ENCODE measurements at regions not wholly inside any gene's neighbourhood (a gene's known extent, or its start where the extent isn't known, plus 50 kb on each side); places are given as distances from the start of the nearest gene placed in this dataset.

DNA sequence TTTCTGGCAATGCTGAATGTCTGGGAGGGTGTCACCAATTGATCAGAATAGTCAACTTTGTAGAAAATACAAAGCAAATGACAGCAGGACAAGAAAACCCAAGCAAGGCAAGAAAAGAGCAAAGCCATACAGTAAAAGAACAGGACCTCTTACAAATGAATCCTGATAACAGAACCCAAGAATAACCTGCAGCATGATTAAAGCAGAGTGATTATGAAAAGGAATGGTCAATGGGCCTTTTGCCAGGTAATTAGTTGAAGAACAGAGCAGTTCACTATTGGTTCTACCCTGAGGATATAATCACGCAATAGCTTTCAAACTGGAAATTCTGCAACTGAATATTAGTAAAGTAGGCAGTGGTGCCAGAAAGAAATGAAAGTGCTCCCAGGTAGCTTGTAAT lies 319.8 kb downstream of the FRK start:
- FAIRE-seq, result no peak
- H3K4me1 ChIP-seq (ENCODE audit: insufficient read depth, low read length), result no peaks in the 10 kb centered on the region
- DNase-seq (ENCODE audit: low spot score), result no peak
- ChIA-PET CTCF (ENCODE audit: low intra/inter-chr PET ratio, low total read pairs) (no interaction called here), POLR2A (no interaction called here)
- in situ Hi-C loops (cut with HindIII; ENCODE audit: extremely low pct_ligation_motif_present, low pct_unique_long_range_greater_than_20kb), result no loop called here
- intact Hi-C loops (cut with micrococcal nuclease; ENCODE audit: unreplicated experiment), result no loop called here
- H3K9ac ChIP-seq (ENCODE audit: insufficient read depth, low read depth, low read length), result no peak overlapping the region
- H3K4me3 ChIP-seq (replicated peaks in 1 of 3; ENCODE audit: insufficient read depth in 1 of 3, low read depth in 2 of 3, low read length in 3 of 3), result no peak overlapping the region
- no TSS peak for BruUV-seq (replicated peaks)
- H3K9me3 ChIP-seq (ENCODE audit: low read length), result peaks cover 4% of the 10 kb centered on the region; the same call in 1 of the 2 replicates
- no peaks in the 10 kb centered on the region for H3K79me2 ChIP-seq (ENCODE audit: insufficient read depth, low read length)
- H3K4me2 ChIP-seq (ENCODE audit: low read depth, low read length), result no peak overlapping the region
- no peak overlapping the region for H2AFZ ChIP-seq (ENCODE audit: low read length)
- ATAC-seq, result no peak
- no peaks in the 10 kb centered on the region for H4K20me1 ChIP-seq (ENCODE audit: insufficient read depth, low read length)
- no peaks in the 10 kb centered on the region for H3K27me3 ChIP-seq (ENCODE audit: control insufficient read depth in 1 of 2, insufficient read depth in 2 of 2, low read length in 2 of 2)
- TF ChIP-seq PHF20 (CRISPR knock-in tag; IDR thresholded peaks at IDR 0.05), result no peak
- no peak for TF ChIP-seq SAP130 (CRISPR knock-in tag; IDR thresholded peaks at IDR 0.05; ENCODE audit: low read depth)
- no peak for TF ChIP-seq GMEB1 (CRISPR knock-in tag; IDR thresholded peaks at IDR 0.05; ENCODE audit: borderline replicate concordance)
- no peak for TF ChIP-seq BORCS8-MEF2B (CRISPR knock-in tag; IDR thresholded peaks at IDR 0.05)
- 0% methylated on average over 1 of the region's 1 CpG for WGBS (ENCODE audit: low lambda C conversion rate)
- no peaks in the 10 kb centered on the region for H3K36me3 ChIP-seq (replicated peaks in 1 of 2; ENCODE audit: control insufficient read depth in 1 of 2, insufficient read depth in 2 of 2, low read length in 2 of 2)
- H3K27ac ChIP-seq (ENCODE audit: extremely low read length, insufficient read depth, low read length), result no peak overlapping the region

DNA sequence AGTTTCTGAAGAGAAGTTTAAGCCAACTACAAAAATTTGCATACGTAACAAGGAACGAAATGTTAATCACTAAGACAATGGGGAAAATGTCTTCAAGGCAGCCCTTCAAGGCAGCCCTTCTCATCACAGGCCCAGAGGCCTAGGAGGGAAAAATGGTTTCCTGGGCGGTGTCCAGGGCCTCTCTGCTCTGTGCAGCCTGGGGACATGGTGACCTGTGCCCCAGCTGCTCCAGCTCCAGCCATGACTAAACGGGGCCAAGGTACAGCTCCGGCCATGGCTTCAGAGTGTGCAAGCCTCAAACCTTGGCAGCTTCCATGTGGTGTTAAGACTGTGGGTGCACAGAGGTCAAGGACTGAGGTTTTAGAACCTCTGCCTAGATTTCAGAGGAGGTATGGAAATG lies 325.1 kb downstream of the FRK start:
- no peak overlapping the region for H3K27ac ChIP-seq (ENCODE audit: extremely low read length, insufficient read depth, low read length)
- FAIRE-seq, result no peak
- H3K9me3 ChIP-seq (ENCODE audit: low read length), result peaks cover 8% of the 10 kb centered on the region; the same call in 1 of the 2 replicates
- H3K4me1 ChIP-seq (ENCODE audit: insufficient read depth, low read length), result no peaks in the 10 kb centered on the region
- no peak for ATAC-seq
- no peak overlapping the region for H2AFZ ChIP-seq (ENCODE audit: low read length)
- no peaks in the 10 kb centered on the region for H4K20me1 ChIP-seq (ENCODE audit: insufficient read depth, low read length)
- in situ Hi-C loops (cut with HindIII; ENCODE audit: extremely low pct_ligation_motif_present, low pct_unique_long_range_greater_than_20kb), result no loop called here
- DNase-seq (ENCODE audit: low spot score), result no peak
- intact Hi-C loops (cut with micrococcal nuclease; ENCODE audit: unreplicated experiment), result no loop called here
- H3K4me3 ChIP-seq (replicated peaks in 1 of 3; ENCODE audit: insufficient read depth in 1 of 3, low read depth in 2 of 3, low read length in 3 of 3), result no peak overlapping the region
- 11% methylated on average over 3 of the region's 5 CpGs for whole genome bisulfite sequencing (ENCODE audit: low lambda C conversion rate)
- BruUV-seq (replicated peaks), result no TSS peak
- POLR2A ChIA-PET, result no interaction called here
- H3K4me2 ChIP-seq (ENCODE audit: low read depth, low read length), result no peak overlapping the region
- no peaks in the 10 kb centered on the region for H3K27me3 ChIP-seq (ENCODE audit: control insufficient read depth in 1 of 2, insufficient read depth in 2 of 2, low read length in 2 of 2)
- CTCF ChIA-PET (ENCODE audit: low intra/inter-chr PET ratio, low total read pairs), result no interaction called here
- no peaks in the 10 kb centered on the region for H3K36me3 ChIP-seq (replicated peaks in 1 of 2; ENCODE audit: control insufficient read depth in 1 of 2, insufficient read depth in 2 of 2, low read length in 2 of 2)
- H3K9ac ChIP-seq (ENCODE audit: insufficient read depth, low read depth, low read length), result no peak overlapping the region
- H3K79me2 ChIP-seq (ENCODE audit: insufficient read depth, low read length), result no peaks in the 10 kb centered on the region
- TF ChIP-seq MAZ (IDR thresholded peaks at IDR 0.05; ENCODE audit: borderline replicate concordance, low read depth, low read length), result no peak
- no peak for TF ChIP-seq MAZ (CRISPR knock-in tag; IDR thresholded peaks at IDR 0.05; ENCODE audit: low read depth)
- no peak for TF ChIP-seq RERE (CRISPR knock-in tag; IDR thresholded peaks at IDR 0.05; ENCODE audit: low read depth)
- TF ChIP-seq AGO2 (optimal IDR thresholded peaks at IDR 0.05; ENCODE audit: low read depth, low read length), result no peak
- TF ChIP-seq ZNF784 (CRISPR knock-in tag; IDR thresholded peaks at IDR 0.05; ENCODE audit: borderline replicate concordance), result no peak
- TF ChIP-seq, protein P1, sequence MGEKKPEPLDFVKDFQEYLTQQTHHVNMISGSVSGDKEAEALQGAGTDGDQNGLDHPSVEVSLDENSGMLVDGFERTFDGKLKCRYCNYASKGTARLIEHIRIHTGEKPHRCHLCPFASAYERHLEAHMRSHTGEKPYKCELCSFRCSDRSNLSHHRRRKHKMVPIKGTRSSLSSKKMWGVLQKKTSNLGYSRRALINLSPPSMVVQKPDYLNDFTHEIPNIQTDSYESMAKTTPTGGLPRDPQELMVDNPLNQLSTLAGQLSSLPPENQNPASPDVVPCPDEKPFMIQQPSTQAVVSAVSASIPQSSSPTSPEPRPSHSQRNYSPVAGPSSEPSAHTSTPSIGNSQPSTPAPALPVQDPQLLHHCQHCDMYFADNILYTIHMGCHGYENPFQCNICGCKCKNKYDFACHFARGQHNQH (CRISPR knock-in tag; IDR thresholded peaks at IDR 0.05), result no peak

Measured in HepG2 (cell line).